Astrocyte of the spinal cord (primary cell): ENCODE measurements at regions not wholly inside any gene's neighbourhood (a gene's known extent, or its start where the extent isn't known, plus 50 kb on each side); places are given as distances from the start of the nearest gene placed in this dataset.

ENCODE experiments used
- DNase-seq: peaks from one replicate; pipeline ENCODE4 v3.0.0; 2011; ENCODE audit warnings: low read depth, low spot score
- H3K4me3 ChIP-seq: 2 replicates; pipeline ENCODE4 v1.5.1; 2011; ENCODE audit warnings: low read depth, mild to moderate bottlenecking, low read length, moderate library complexity
- CTCF ChIP-seq: IDR thresholded peaks from 2 replicates; pipeline ENCODE4 v1.5.1; 2012; ENCODE audit warnings: low read depth, mild to moderate bottlenecking, low read length, inconsistent platforms
- in situ Hi-C: cut with HindIII; loops from 2 replicates; pipeline ENCODE4 v1.10.0; 2017; ENCODE audit warnings: low sequenced_read_pairs

- in situ Hi-C loops: no loop called here
- no peak for TF ChIP-seq CTCF
- no peak for DNase-seq
- H3K4me3 ChIP-seq: no peak overlapping the region
Observed at GRCh38 chr11:115927823-115928329, 423.7 kb upstream of the CADM1 start.

- no peak for TF ChIP-seq CTCF
- in situ Hi-C loops: no loop called here
- DNase-seq: no peak
- H3K4me3 ChIP-seq: no peak overlapping the region
Observed at GRCh38 chr11:115926601-115927000, 422.4 kb upstream of the CADM1 start.

GRCh38 chr11:115926138-115926537 is 421.9 kb upstream of the CADM1 start:
- H3K4me3 ChIP-seq: no peak overlapping the region
- in situ Hi-C loops: no loop called here
- no peak for TF ChIP-seq CTCF
- no peak for DNase-seq

GRCh38 chr11:115925568-115926090 is 421.4 kb upstream of the CADM1 start:
- H3K4me3 ChIP-seq: no peak overlapping the region
- DNase-seq: no peak
- TF ChIP-seq CTCF: no peak
- in situ Hi-C loops: no loop called here

- DNase-seq: peak; percentile 8
- no peak overlapping the region for H3K4me3 ChIP-seq
- in situ Hi-C loops: no loop called here
- no peak for TF ChIP-seq CTCF
Observed at GRCh38 chr11:115924744-115925567, 420.7 kb upstream of the CADM1 start.

GRCh38 chr11:115922876-115923275 is 418.7 kb upstream of the CADM1 start:
- TF ChIP-seq CTCF: no peak
- in situ Hi-C loops: no loop called here
- H3K4me3 ChIP-seq: no peak overlapping the region
- no peak for DNase-seq
